ENCODE measurements at regions not wholly inside any gene's neighbourhood (a gene's known extent, or its start where the extent isn't known, plus 50 kb on each side); places are given as distances from the start of the nearest gene placed in this dataset.

DNA sequence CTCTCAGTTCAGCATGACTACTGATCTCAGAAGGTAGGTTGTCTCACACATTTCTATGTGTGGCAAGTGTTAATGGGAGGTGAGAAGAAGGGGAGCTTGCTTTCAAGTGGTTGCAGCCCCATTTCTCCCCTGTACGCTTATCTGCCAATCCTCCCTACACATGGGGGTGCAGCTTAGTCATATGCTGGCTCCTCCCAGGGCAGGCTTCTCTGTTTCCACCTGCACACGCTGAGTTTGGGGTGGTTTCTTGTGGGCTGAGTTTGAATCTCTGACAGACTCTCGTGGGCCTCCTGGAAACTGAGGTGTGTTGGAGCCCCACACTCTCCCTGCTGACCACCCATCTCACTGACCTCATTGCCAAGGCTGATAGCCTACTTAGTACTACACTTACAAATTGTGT is 435.8 kb upstream of the MTPN start:
- no peak for DNase-seq (ENCODE audit: low read depth)
- TF ChIP-seq CTCF (IDR thresholded peaks at IDR 0.05; ENCODE audit: insufficient read depth, low read length) = no peak
- no peak overlapping the region for H3K4me3 ChIP-seq (ENCODE audit: low read depth, low read length)

- no peak overlapping the region for H3K4me3 ChIP-seq (ENCODE audit: low read depth, low read length)
- peak; percentile 67 for DNase-seq (ENCODE audit: low read depth)
- peak; percentile 74 for TF ChIP-seq CTCF (IDR thresholded peaks at IDR 0.05; ENCODE audit: insufficient read depth, low read length)
Observed at GRCh38 chr7:136405931-136406777, 429.0 kb upstream of the MTPN start.

GRCh38 chr7:136403591-136403990 is 426.4 kb upstream of the MTPN start:
- DNase-seq (ENCODE audit: low read depth) = no peak

DNA sequence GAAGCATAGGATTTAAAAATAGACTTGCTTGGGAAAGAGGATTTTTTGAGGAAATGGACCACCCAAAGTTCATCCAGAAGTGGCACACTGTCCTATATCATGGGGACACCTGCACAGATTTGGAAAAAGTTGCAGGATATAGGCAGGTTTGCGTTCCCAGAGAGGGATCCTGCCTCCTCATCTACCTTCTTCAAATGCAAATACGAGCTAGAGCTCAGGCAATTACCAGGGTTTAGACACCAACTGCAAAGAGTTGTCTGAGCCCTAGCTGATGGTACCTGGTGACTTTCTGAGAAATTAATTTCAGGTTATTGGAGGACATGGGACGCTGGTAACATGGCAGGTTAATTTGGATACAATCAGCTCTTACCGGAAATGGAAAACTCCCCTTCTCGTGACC is 423.7 kb upstream of the MTPN start:
- TF ChIP-seq CTCF (IDR thresholded peaks at IDR 0.05; ENCODE audit: insufficient read depth, low read length) = no peak
- DNase-seq (ENCODE audit: low read depth) = no peak
- H3K4me3 ChIP-seq (ENCODE audit: low read depth, low read length) = no peak overlapping the region

More at GRCh38 chr7:136403591-136403990, 426.4 kb upstream of the MTPN start:
- no peak for TF ChIP-seq CTCF (IDR thresholded peaks at IDR 0.05; ENCODE audit: insufficient read depth, low read length)
- no peak overlapping the region for H3K4me3 ChIP-seq (ENCODE audit: low read depth, low read length)

DNA sequence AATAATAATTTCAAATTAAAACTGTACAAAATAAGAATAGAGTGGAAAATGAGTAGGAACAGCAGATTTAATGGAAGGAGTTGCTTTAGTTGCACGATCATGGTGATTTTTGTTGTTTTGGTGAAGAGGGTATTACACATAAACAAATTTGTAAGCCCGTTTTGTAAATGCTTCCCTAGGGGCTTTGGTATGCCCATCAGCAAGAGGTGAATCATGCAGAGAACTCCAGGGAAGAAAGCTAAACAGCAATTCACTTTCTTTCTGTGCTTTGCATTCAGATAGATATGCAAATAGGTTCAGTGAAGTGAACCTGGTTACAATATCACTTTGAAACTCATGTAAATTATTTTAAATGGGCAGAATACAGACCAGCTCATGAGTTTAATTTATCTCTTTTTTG is 422.2 kb upstream of the MTPN start:
- no peak overlapping the region for H3K4me3 ChIP-seq (ENCODE audit: low read depth, low read length)
- no peak for TF ChIP-seq CTCF (IDR thresholded peaks at IDR 0.05; ENCODE audit: insufficient read depth, low read length)
- DNase-seq (ENCODE audit: low read depth) = no peak

- H3K4me3 ChIP-seq (ENCODE audit: low read depth, low read length) = no peak overlapping the region
- DNase-seq (ENCODE audit: low read depth) = no peak
- TF ChIP-seq CTCF (IDR thresholded peaks at IDR 0.05; ENCODE audit: insufficient read depth, low read length) = no peak
Observed at GRCh38 chr7:136392856-136393255, 415.7 kb upstream of the MTPN start.

All from fibroblast of the aortic adventitia (primary cell).